ENCODE measurements at regions not wholly inside any gene's neighbourhood (a gene's known extent, or its start where the extent isn't known, plus 50 kb on each side); places are given as distances from the start of the nearest gene placed in this dataset.

- DNase-seq (ENCODE audit: extremely low spot score) = no peak
- POLR2A ChIA-PET = no interaction called here
- TF ChIP-seq CTCF (IDR thresholded peaks at IDR 0.05; ENCODE audit: control extremely low read depth, extremely low read depth, low read depth, missing control alignments) = no peak
- CTCF ChIA-PET = no interaction called here
Observed at GRCh38 chr1:218964471-218965185, 209.1 kb upstream of the LYPLAL1 start.

- TF ChIP-seq CTCF (IDR thresholded peaks at IDR 0.05; ENCODE audit: control extremely low read depth, extremely low read depth, low read depth, missing control alignments) = no peak
- CTCF ChIA-PET = interaction anchor here (2.5 kb wide), 1 partner anchor 10 kb away, joined by 10 read pairs; no protein-coding TSS in a partner anchor
- POLR2A ChIA-PET = no interaction called here
- no peak for DNase-seq (ENCODE audit: extremely low spot score)
Observed at GRCh38 chr1:218965821-218966220, 207.9 kb upstream of the LYPLAL1 start.

- no peak for DNase-seq (ENCODE audit: extremely low spot score)
- CTCF ChIA-PET = interaction anchor here (0.7 to 2.5 kb wide), 3 partner anchors 8 to 14 kb away, joined by 3 to 10 read pairs (median 8); no protein-coding TSS in a partner anchor
- no peak for TF ChIP-seq CTCF (IDR thresholded peaks at IDR 0.05; ENCODE audit: control extremely low read depth, extremely low read depth, low read depth, missing control alignments)
- POLR2A ChIA-PET = no interaction called here
Observed at GRCh38 chr1:218967254-218967653, 206.4 kb upstream of the LYPLAL1 start.

GRCh38 chr1:218967836-218968235 lies 205.8 kb upstream of the LYPLAL1 start:
- CTCF ChIA-PET = interaction anchor here (1.3 to 2.5 kb wide), 3 partner anchors 8 to 15 kb away, joined by 3 to 10 read pairs (median 8); no protein-coding TSS in a partner anchor
- TF ChIP-seq CTCF (IDR thresholded peaks at IDR 0.05; ENCODE audit: control extremely low read depth, extremely low read depth, low read depth, missing control alignments) = no peak
- DNase-seq (ENCODE audit: extremely low spot score) = no peak
- POLR2A ChIA-PET = no interaction called here

GRCh38 chr1:218969006-218969405 lies 204.7 kb upstream of the LYPLAL1 start:
- DNase-seq (ENCODE audit: extremely low spot score) = no peak
- no peak for TF ChIP-seq CTCF (IDR thresholded peaks at IDR 0.05; ENCODE audit: control extremely low read depth, extremely low read depth, low read depth, missing control alignments)
- CTCF ChIA-PET = interaction anchor here (1.2 to 1.3 kb wide), 2 partner anchors 8 to 14 kb away, joined by 3 read pairs; no protein-coding TSS in a partner anchor
- POLR2A ChIA-PET = no interaction called here

- DNase-seq (ENCODE audit: extremely low spot score) = no peak
- CTCF ChIA-PET = no interaction called here
- TF ChIP-seq CTCF (IDR thresholded peaks at IDR 0.05; ENCODE audit: control extremely low read depth, extremely low read depth, low read depth, missing control alignments) = no peak
- POLR2A ChIA-PET = no interaction called here
Observed at GRCh38 chr1:218970397-218970990, 203.2 kb upstream of the LYPLAL1 start.

Data from GM10248 (cell line).